Transverse colon (tissue), 4 donors: ENCODE measurements at regions not wholly inside any gene's neighbourhood (a gene's known extent, or its start where the extent isn't known, plus 50 kb on each side); places are given as distances from the start of the nearest gene placed in this dataset.

Experiments used
- DNase-seq: peaks from one replicate; pipeline ENCODE4 v3.0.0-alpha.2; 2019
- H3K27ac ChIP-seq, 4 donors: fragments of 200-600 bp; sonication (generic); 2 replicates each; pipeline ENCODE4 v1.5.1; 2016 to 2018; ENCODE audit warnings: inconsistent platforms in 4 of 4
- H3K27me3 ChIP-seq: fragments of 200-600 bp; sonication (generic); 2 replicates; pipeline ENCODE4 v1.5.1; 2017; ENCODE audit warnings: inconsistent platforms
- H3K36me3 ChIP-seq, 4 donors: fragments of 200-600 bp; sonication (generic); 2 replicates each; pipeline ENCODE4 v1.5.1; 2017 to 2019; ENCODE audit warnings: inconsistent platforms in 4 of 4
- H3K4me1 ChIP-seq, 4 donors: fragments of 200-600 bp; sonication (generic); 2 replicates each; pipeline ENCODE4 v1.5.1; 2017 to 2020; ENCODE audit warnings: inconsistent platforms in 4 of 4
- H3K4me3 ChIP-seq, 4 donors: fragments of 200-600 bp; sonication (generic); 1 replicate in 1 of 4; 2 replicates in 3 of 4; pipeline versions ENCODE4 v1.5.1 to v1.6.1; 2017 to 2019; ENCODE audit warnings: inconsistent platforms in 4 of 4
- H3K9me3 ChIP-seq, 2 donors: fragments of 200-600 bp; sonication (generic); 2 replicates each; pipeline ENCODE4 v1.5.1; 2017 to 2019; ENCODE audit warnings: inconsistent platforms in 2 of 2
- EP300 ChIP-seq: sonication (generic); formaldehyde crosslinking; IDR thresholded peaks from one replicate; pipeline ENCODE4 v1.6.1; 2017; ENCODE audit warnings: antibody characterized with exemption, low read depth
- POLR2A ChIP-seq: fragments of 450-650 bp; IDR thresholded peaks from one replicate; pipeline ENCODE4 v1.6.1; 2016; ENCODE audit warnings: antibody characterized with exemption, mild to moderate bottlenecking, moderate library complexity
- POLR2AphosphoS5 ChIP-seq, 3 donors: sonication (generic); formaldehyde crosslinking; IDR thresholded peaks; one replicate each; pipeline ENCODE4 v1.6.1; 2016; ENCODE audit warnings: antibody characterized with exemption in 3 of 3
- WGBS, 2 donors: methylation state at CpG; one replicate each; pipeline ENCODE4 v1.1.5; 2018; ENCODE audit warnings: low coverage in 1 of 2; 5-methylcytosine and 5-hydroxymethylcytosine counted together
- in situ Hi-C, 4 donors: fragments of 200-750 bp; cut with MboI; loops; one replicate each; pipeline versions ENCODE4 v1.15.0 to v1.15.1; 2017; ENCODE audit warnings: low sequenced_read_pairs in 3 of 4, low pct_ligation_motif_present in 1 of 4, low pct_unique_long_range_greater_than_20kb in 1 of 4
- intact Hi-C: fragments of 100-400 bp; cut with DNase I; formaldehyde crosslinking; loops from one replicate; pipeline ENCODE4 v1.15.1; 2023; ENCODE audit warnings: low total_unique reads
- TF ChIP-seq, protein P1 (sequence below), 5 experiments: fragments of 200-600 bp in 3 of 5; fragments of 450-650 bp in 2 of 5; sonication (generic) in 3 of 5; IDR thresholded peaks; 1 replicate in 2 of 5; 2 replicates in 3 of 5; pipeline ENCODE4 v1.5.1; 2016 to 2017; ENCODE audit warnings: antibody characterized with exemption in 5 of 5, inconsistent platforms in 3 of 5, mild to moderate bottlenecking in 2 of 5, moderate library complexity in 1 of 5

DNA sequence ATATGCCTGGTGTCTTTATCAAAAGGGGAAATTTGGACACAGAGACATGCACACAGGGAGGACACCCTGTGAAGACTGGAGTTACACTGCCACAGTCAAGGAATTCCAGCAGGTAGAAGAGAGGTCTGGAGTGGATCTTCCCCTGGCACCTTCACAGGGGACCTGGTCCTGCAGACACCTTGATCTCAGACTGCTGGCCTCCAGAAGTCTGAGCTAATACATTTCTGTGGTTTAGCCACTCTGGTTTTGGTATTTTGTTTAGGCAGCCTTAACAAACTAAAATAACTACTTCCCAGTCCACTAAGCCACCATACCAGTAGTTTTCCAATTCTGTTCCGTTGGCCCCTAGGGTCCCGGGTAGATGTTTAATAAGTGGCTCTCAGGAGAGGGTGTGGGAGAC is 164.7 kb downstream of the SETD4 start:
- H3K27me3 ChIP-seq = no peaks in the 10 kb centered on the region
- WGBS, 2 donors = 73% methylated on average over 2 of the region's 2 CpGs; no CpG with 5 or more reads in 1 of the 2 donors
- no peaks in the 10 kb centered on the region for H3K4me1 ChIP-seq
- H3K36me3 ChIP-seq = no peaks in the 10 kb centered on the region
- in situ Hi-C loops = no loop called here
- no peak for DNase-seq
- no peak overlapping the region for H3K4me3 ChIP-seq
- intact Hi-C loops = no loop called here
- no peak overlapping the region for H3K27ac ChIP-seq
- H3K9me3 ChIP-seq = no peaks in the 10 kb centered on the region
- TF ChIP-seq, protein P1, sequence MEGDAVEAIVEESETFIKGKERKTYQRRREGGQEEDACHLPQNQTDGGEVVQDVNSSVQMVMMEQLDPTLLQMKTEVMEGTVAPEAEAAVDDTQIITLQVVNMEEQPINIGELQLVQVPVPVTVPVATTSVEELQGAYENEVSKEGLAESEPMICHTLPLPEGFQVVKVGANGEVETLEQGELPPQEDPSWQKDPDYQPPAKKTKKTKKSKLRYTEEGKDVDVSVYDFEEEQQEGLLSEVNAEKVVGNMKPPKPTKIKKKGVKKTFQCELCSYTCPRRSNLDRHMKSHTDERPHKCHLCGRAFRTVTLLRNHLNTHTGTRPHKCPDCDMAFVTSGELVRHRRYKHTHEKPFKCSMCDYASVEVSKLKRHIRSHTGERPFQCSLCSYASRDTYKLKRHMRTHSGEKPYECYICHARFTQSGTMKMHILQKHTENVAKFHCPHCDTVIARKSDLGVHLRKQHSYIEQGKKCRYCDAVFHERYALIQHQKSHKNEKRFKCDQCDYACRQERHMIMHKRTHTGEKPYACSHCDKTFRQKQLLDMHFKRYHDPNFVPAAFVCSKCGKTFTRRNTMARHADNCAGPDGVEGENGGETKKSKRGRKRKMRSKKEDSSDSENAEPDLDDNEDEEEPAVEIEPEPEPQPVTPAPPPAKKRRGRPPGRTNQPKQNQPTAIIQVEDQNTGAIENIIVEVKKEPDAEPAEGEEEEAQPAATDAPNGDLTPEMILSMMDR (IDR thresholded peaks at IDR 0.05) = no peak
- no peak for TF ChIP-seq POLR2A

GRCh38 chr21:35893156-35893555 is 167.2 kb downstream of the SETD4 start:
- H3K36me3 ChIP-seq = no peaks in the 10 kb centered on the region
- 80 to 90% methylated on average over 1 to 3 of the region's 3 CpGs for WGBS, 2 donors
- no peak for TF ChIP-seq POLR2AphosphoS5 (IDR thresholded peaks at IDR 0.05)
- TF ChIP-seq POLR2A = no peak
- TF ChIP-seq EP300 = no peak
- TF ChIP-seq, protein P1 (IDR thresholded peaks at IDR 0.05) = no peak
- no peak overlapping the region for H3K27ac ChIP-seq
- in situ Hi-C loops = no loop called here
- H3K9me3 ChIP-seq = no peaks in the 10 kb centered on the region
- no peak for DNase-seq
- H3K4me3 ChIP-seq = no peak overlapping the region
- H3K27me3 ChIP-seq = no peaks in the 10 kb centered on the region
- intact Hi-C loops = no loop called here
- H3K4me1 ChIP-seq = no peaks in the 10 kb centered on the region

GRCh38 chr21:35886887-35887286 is 173.4 kb downstream of the SETD4 start:
- in situ Hi-C loops = no loop called here
- intact Hi-C loops = no loop called here

DNA sequence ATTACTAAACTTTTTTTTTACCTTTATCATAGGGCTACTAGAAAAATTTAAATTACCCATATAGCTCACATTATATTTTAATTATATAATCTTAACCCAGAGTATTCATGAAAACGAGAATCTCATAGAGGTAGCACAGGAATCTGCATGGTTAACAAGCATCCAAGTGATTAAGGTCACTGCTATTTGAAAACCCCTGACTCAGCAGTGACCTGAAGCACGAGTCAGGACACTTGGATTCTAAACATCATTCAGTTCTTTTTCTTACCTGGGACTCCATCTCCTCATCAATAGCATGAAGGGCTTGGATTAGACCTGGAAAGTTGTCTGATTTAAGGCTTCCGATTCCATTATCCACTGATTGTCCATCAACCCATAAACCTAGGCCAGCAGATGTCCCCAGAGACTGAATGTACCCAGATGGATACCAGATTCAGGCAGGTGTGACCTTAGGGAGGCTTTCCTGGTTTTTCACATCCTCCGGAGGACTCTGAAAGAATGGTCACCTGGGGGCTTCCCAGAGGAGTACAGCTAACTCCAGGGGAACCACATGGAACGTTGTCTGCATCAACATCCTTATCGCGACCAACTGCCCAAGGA is 174.3 kb downstream of the SETD4 start:
- no peaks in the 10 kb centered on the region for H3K27me3 ChIP-seq
- no peak overlapping the region for H3K4me3 ChIP-seq
- intact Hi-C loops = no loop called here
- TF ChIP-seq POLR2AphosphoS5 (IDR thresholded peaks at IDR 0.05) = no peak
- no peak for TF ChIP-seq EP300
- TF ChIP-seq, protein P1 (IDR thresholded peaks at IDR 0.05) = no peak
- TF ChIP-seq POLR2A = no peak
- no peak overlapping the region for H3K27ac ChIP-seq
- no peak for DNase-seq
- no peaks in the 10 kb centered on the region for H3K36me3 ChIP-seq
- H3K9me3 ChIP-seq = no peaks in the 10 kb centered on the region
- in situ Hi-C loops = no loop called here
- H3K4me1 ChIP-seq = no peaks in the 10 kb centered on the region
- 68 to 86% methylated on average over 2 to 7 of the region's 7 CpGs for WGBS, 2 donors

More at GRCh38 chr21:35886887-35887286, 173.4 kb downstream of the SETD4 start:
- no peaks in the 10 kb centered on the region for H3K36me3 ChIP-seq
- whole genome bisulfite sequencing, 2 donors = 86 to 97% methylated on average over 3 to 40 of the region's 40 CpGs
- H3K27me3 ChIP-seq = no peaks in the 10 kb centered on the region
- H3K9me3 ChIP-seq = no peaks in the 10 kb centered on the region
- no peak overlapping the region for H3K27ac ChIP-seq
- H3K4me3 ChIP-seq = no peak overlapping the region
- H3K4me1 ChIP-seq = no peaks in the 10 kb centered on the region
- TF ChIP-seq POLR2A (no peak), EP300 (no peak), POLR2AphosphoS5 (IDR thresholded peaks at IDR 0.05) (no peak)
- TF ChIP-seq, protein P1 (IDR thresholded peaks at IDR 0.05) = no peak
- no peak for DNase-seq
